ENCODE measurements at regions not wholly inside any gene's neighbourhood (a gene's known extent, or its start where the extent isn't known, plus 50 kb on each side); places are given as distances from the start of the nearest gene placed in this dataset.
"Not testable (repeated sequence)": the region's sequence is repeated elsewhere in the genome, so short reads cannot be mapped to it uniquely, and the experiment has no call there.

GRCh38 chr4:82124932-82125786, 248.6 kb downstream of the HNRNPD start:
- DNase-seq (no peak), ATAC-seq (ENCODE audit: poor library complexity) (no peak)
- intact Hi-C loops (cut with DNase I), result no loop called here

DNA sequence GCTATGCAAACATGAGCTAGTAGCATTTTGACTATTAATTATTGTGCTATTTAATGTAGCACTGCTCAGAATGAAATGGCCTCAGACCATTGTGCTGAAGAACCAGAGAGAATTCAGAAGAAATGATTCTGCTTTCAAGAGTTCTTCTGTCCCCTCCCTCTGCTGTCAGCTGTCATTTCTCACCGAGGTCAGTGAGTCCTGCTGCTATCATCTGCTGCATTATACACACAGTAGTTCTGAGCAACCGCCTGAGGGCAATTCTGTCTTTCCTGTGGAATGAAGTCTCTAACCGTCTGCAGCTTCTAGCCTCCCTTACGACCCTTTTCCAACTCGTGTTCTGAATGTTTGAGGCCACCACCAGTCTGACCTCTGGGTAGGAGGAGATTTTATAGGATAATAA, 249.4 kb downstream of the HNRNPD start:
- ATAC-seq (ENCODE audit: poor library complexity), result no peak
- intact Hi-C loops (cut with DNase I), result no loop called here
- no peak for DNase-seq

DNA sequence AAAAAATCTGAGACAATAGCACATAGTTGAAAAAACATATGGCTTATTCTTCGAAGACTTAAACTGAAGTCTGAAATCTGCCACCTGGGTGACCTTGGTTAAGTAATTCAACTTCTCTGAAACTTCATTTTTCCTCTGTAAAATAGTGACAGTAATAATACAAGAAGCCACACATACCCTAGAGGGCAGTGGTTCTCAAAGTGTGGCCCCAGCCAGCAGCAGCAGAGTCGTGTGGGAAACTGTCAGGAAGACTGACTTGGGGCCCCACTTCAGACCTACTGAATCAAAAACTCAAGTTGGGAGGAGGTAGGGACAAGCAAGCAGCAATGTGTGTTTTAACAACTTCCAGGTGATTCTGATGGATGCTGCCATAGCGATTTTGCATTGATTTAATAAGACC, 249.9 kb downstream of the HNRNPD start:
- intact Hi-C loops (cut with DNase I), result no loop called here
- ATAC-seq (ENCODE audit: poor library complexity) (no peak), DNase-seq (no peak)

GRCh38 chr4:82115183-82115582, 258.6 kb downstream of the HNRNPD start:
- intact Hi-C loops (cut with DNase I); ATAC-seq (ENCODE audit: poor library complexity); DNase-seq: not testable (repeated sequence)

DNA sequence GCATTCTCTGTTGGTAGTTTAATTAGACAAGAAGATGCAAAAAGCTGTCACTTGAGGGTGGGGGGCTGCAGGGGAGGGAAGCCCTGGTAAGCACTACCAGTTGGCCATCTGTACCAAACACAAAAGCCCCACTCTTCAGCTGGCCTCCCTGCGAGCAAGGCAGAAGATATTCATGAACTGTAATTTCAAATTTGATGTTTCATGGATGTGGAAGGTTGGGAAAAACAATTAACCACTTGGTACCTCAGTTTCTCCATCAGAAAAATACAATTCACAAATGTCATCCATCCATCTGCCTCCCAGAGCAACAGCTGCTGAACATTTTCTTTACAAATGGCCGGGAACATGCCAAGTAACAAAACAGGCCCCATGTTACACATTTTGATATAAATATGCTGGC, 265.3 kb downstream of the HNRNPD start:
- intact Hi-C loops (cut with DNase I), result no loop called here
- no peak for ATAC-seq (ENCODE audit: poor library complexity)
- no peak for DNase-seq

DNA sequence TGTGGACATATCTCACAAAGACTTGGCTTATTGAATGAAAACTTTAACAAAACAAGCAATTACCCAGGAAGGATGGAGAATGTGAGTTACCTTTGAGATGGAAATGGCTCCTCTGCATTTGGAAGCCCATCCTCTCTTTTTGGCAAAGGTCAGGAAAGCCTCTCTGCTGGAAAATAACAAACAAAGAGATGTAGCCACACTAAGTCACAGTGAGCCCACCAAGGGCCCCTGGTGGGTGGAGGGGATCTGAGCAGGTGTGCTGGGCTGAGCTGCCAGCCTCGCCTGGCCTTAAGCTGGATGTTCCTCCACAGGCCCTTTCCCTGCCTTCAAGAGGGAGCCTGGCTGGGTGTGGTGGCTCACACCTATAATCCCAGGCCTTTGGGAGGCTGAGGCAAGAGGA, 269.2 kb downstream of the HNRNPD start:
- ATAC-seq (ENCODE audit: poor library complexity), result no peak
- intact Hi-C loops (cut with DNase I), result no loop called here
- DNase-seq, result no peak

DNA sequence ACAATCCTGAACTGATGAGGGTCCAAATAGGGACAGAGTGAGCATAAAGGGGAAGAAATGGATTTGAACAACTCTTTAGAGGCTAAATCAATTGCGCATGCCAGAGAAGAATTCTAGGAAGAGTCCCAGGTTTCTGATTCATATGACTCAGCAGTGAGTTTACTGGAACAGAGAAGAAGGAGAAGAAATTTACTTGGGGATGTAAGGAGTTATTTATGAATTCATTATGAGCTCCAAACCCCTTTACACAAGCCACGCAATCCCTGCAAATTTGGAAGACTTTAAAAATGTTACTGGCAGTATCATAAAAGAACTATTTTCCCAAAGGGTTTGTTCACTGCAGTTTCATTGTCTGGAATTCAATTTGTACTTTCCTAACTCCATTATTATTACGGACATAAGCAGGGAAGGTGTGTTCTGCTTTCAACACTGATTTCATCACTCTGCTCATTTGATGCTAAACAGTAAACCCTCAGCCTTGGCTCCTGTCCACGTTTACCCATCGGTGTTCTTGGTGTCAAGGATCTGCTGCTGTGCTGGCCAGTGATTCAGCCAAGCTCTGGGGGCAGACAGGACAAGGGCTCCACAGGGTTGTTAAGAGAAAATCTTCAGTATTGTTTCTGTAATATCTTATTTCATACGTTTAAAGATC, 273.7 kb downstream of the HNRNPD start:
- no peak for DNase-seq
- intact Hi-C loops (cut with DNase I), result no loop called here
- no peak for ATAC-seq (ENCODE audit: poor library complexity)

DNA sequence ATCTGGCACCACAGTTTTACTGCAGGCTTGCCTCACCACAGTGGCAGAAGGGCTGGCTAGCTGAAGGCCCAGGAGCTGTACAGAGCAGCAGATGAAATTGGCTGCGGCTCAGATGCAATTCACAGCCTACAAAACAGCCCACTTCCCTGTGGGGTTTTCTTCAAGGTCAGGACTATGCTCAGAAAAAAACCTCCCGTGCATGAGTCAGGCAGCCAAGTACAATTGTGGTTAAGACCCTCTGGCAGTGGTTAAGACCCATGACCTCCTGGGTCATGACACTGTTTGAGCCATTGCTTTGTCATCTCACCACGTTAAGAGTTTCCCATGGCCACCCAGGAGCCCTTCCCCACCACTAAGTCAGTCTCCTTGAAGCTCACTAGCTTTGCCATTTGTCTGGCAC, 276.3 kb downstream of the HNRNPD start:
- no peak for DNase-seq
- intact Hi-C loops (cut with DNase I), result no loop called here
- ATAC-seq (ENCODE audit: poor library complexity), result no peak

DNA sequence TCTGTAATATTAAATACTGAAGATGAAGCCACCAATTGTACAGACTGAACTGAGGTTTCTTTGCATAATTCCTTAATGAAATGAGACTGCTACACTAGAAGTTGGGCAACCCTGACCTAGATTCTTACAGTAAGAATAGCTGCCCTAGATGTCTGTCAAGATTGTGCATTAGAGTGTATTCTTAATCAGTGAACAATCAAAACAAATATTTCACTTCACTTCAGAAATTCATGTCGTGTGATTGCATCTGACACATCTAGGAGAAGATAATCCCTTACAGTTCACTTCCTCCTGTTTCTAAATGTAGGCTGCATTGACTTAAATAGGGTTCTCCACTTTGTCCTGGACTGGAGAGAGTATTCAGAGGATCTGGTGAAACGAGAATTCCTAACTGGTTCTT, 283.1 kb downstream of the HNRNPD start:
- intact Hi-C loops (cut with DNase I), result no loop called here
- ATAC-seq (ENCODE audit: poor library complexity), result no peak

DNA sequence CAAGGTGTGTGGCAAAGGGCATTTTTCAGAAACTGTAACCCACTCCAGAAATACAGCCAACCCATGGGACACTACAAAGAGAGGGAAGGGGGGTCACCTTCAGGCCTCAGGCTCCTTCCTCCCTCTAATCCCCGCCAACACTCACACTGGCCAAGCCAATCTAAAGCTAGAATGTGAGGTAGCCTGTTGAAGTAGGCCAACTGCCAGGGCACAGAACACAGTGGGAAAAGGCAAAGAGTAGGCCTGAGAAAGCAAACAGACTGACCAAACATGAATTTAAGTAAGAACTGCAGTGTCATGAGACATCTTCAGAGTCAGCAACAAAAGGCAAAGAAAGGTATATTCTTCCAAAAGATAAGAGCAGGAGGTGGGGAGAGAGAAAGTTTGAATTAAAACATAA, 289.0 kb downstream of the HNRNPD start:
- no peak for ATAC-seq (ENCODE audit: poor library complexity)
- intact Hi-C loops (cut with DNase I), result no loop called here

More for the DNA sequence above, 283.1 kb downstream of the HNRNPD start:
- DNase-seq, result no peak

GRCh38 chr4:82077471-82077995, 296.3 kb downstream of the HNRNPD start:
- DNase-seq; ATAC-seq (ENCODE audit: poor library complexity); intact Hi-C loops (cut with DNase I): not testable (repeated sequence)

More for the DNA sequence above, 289.0 kb downstream of the HNRNPD start:
- no peak for DNase-seq

DNA sequence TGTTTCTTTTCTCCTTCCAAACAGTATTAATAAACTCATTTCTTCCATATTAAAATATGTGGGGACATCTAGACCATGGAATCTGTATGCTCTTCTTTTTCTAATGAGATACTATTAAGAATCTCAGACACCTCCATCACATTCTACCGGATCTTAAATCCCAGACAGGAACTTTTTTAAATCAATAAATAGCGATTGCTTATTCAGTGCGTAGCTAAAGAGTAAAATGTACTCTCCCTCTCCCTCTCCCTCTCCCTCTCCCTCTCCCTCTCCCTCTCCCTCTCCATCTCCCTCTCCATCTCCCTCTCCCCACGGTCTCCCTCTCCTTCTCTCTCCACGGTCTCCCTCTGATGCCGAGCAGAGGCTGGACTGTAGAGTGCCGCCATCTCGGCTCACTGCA, 297.0 kb downstream of the HNRNPD start:
- intact Hi-C loops (cut with DNase I), result no loop called here
- ATAC-seq (ENCODE audit: poor library complexity) (no peak), DNase-seq (no peak)

GRCh38 chr4:82076359-82076758, 297.4 kb downstream of the HNRNPD start:
- DNase-seq (no peak), ATAC-seq (ENCODE audit: poor library complexity) (no peak)
- intact Hi-C loops (cut with DNase I), result no loop called here

- DNase-seq (no peak), ATAC-seq (ENCODE audit: poor library complexity) (no peak)
- intact Hi-C loops (cut with DNase I), result no loop called here
Measured at GRCh38 chr4:82071951-82072350, 301.8 kb downstream of the HNRNPD start.

DNA sequence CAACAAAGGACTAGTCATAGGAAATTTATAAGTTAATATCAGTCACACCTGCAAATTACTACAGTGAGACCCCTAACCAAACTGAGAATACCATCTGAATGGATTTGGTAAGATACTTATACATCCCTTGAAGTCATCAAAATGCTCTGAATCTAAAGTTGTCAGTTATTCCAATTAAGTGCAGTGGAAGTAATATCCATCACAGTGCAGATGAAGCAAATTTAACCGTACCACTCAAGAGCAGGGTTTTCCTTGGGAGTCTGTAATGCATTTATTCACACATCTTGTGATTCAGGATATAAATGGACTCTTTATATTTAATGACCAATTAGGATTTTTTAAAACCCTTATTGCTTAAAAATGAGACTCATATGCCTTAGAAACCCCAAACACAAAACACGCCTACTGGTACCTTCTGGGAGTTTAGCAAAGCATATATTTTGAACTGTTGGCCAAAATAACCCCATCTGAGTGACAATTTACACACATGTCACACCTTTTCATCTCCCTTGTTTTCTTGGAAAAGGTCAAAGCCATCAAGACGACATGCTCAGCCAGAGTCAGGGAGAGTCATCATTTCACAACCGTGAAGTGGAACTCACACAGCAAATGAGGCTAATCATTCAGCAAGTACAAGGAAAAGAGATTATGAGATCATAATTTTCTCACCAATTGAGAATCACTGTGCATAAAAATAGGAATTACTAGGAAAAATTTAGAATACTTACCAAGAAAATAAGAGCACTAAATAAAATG, 303.7 kb downstream of the HNRNPD start:
- intact Hi-C loops (cut with DNase I), result no loop called here
- DNase-seq (no peak), ATAC-seq (ENCODE audit: poor library complexity) (no peak)

DNA sequence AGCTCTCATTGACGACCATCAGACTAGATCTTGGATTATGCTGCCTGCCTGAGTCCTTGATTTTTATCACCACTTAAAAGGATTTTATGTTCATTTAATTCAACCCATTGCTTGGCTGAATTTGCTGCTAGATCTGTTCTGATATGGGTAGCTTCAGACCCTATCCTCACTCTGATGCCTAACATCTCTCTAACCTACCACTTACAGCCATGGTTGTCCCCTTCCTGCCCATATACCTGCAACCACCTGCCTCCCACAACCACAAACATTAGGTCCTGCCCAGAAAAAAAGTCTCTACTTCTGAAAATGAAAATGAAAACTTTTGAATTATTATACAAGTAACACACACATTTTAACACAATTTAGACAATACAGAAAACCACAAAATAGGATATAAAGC, 310.8 kb downstream of the HNRNPD start:
- no peak for ATAC-seq (ENCODE audit: poor library complexity)
- no peak for DNase-seq

GRCh38 chr4:82057990-82058544, 315.7 kb downstream of the HNRNPD start:
- DNase-seq (no peak), ATAC-seq (ENCODE audit: poor library complexity) (no peak)

More for the DNA sequence above, 310.8 kb downstream of the HNRNPD start:
- intact Hi-C loops (cut with DNase I), result no loop called here

GRCh38 chr4:82055156-82055555, 318.6 kb downstream of the HNRNPD start:
- no peak for DNase-seq
- intact Hi-C loops (cut with DNase I), result no loop called here
- ATAC-seq (ENCODE audit: poor library complexity), result no peak

More at GRCh38 chr4:82057990-82058544, 315.7 kb downstream of the HNRNPD start:
- intact Hi-C loops (cut with DNase I), result no loop called here

DNA sequence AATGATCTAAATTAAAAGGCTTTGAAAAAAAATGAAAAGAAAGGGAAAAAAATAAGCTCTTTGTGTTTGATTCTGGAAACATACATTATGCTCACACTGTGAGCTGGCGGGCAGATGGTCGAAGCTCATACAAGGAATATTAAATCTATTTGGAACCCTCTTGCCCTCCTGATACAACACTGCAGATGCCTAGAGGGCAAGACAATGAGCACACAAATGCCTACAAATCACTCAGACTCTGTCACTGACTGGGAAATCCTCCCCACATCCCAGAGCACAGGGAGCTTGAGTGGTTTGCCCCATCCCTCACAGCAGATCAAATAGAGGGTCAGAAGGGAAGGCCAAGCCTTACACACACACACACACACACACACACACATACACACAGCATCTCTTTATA, 320.4 kb downstream of the HNRNPD start:
- intact Hi-C loops (cut with DNase I), result no loop called here
- no peak for ATAC-seq (ENCODE audit: poor library complexity)
- DNase-seq, result no peak

Measured in Right ventricle myocardium superior (tissue), 1 donor.